H1 (cell line): ENCODE measurements at regions not wholly inside any gene's neighbourhood (a gene's known extent, or its start where the extent isn't known, plus 50 kb on each side); places are given as distances from the start of the nearest gene placed in this dataset.

ENCODE experiments used
- CTCF ChIA-PET: fragments of 300-600 bp; sonication (Branson Sonifier 250); formaldehyde crosslinking; loops from one replicate; lab custom pipeline; 2021; ENCODE audit not compliant: partially characterized antibody; lab: Charles Lee
- POLR2A ChIA-PET: fragments of 300-600 bp; sonication (Branson Sonifier 250); formaldehyde crosslinking; loops from one replicate; lab custom pipeline; 2021; ENCODE audit warnings: inconsistent platforms; ENCODE audit not compliant: partially characterized antibody; lab: Charles Lee
- DNase-seq, 2 experiments: peaks; one replicate each; pipeline versions ENCODE4 v3.0.0 to v3.0.0-alpha.2; 2010 to 2022; ENCODE audit warnings: low spot score in 2 of 2, low read depth in 1 of 2, mixed read lengths in 1 of 2
- FAIRE-seq: peaks from 2 replicates; lab custom pipeline; 2011; peaks lifted over from hg19 to GRCh38; lab: Jason Lieb, UNC
- H2AFZ ChIP-seq: 2 replicates; pipeline ENCODE4 v1.8.1; 2012; ENCODE audit warnings: low read length, inconsistent platforms
- H2AK5ac ChIP-seq: 2 replicates; pipeline ENCODE4 v1.6.1; 2013; ENCODE audit warnings: low read depth, low read length
- H2BK120ac ChIP-seq: replicated peaks from 2 replicates; pipeline ENCODE3; 2013; ENCODE audit warnings: low read depth, low read length, inconsistent platforms
- H2BK12ac ChIP-seq: 2 replicates; pipeline ENCODE4 v1.6.1; 2013; ENCODE audit warnings: low read depth, low read length
- H2BK15ac ChIP-seq: 2 replicates; pipeline ENCODE4 v1.6.1; 2013; ENCODE audit warnings: low read length
- H2BK20ac ChIP-seq: 2 replicates; pipeline ENCODE4 v1.6.1; 2013; ENCODE audit warnings: low read length
- H2BK5ac ChIP-seq: 2 replicates; pipeline ENCODE4 v1.6.1; 2013; ENCODE audit warnings: low read depth, low read length
- H3K14ac ChIP-seq: 2 replicates; pipeline ENCODE4 v1.6.1; 2013; ENCODE audit warnings: inconsistent platforms; ENCODE audit not compliant: insufficient read length
- H3K18ac ChIP-seq: 2 replicates; pipeline ENCODE4 v1.6.1; 2013; ENCODE audit warnings: low read length; ENCODE audit errors: extremely low read depth
- H3K23ac ChIP-seq: 2 replicates; pipeline ENCODE4 v1.6.1; 2013; ENCODE audit warnings: inconsistent platforms; ENCODE audit not compliant: insufficient read length
- H3K23me2 ChIP-seq: 2 replicates; pipeline ENCODE4 v1.6.1; 2013; ENCODE audit warnings: low read depth, low read length
- H3K27ac ChIP-seq: 2 replicates; pipeline ENCODE4 v1.6.1; 2011; ENCODE audit warnings: low read depth, low read length, inconsistent platforms
- H3K27me3 ChIP-seq, 4 experiments: replicated peaks in 1 of 4; 1 replicate in 1 of 4; 2 replicates in 3 of 4; pipeline versions ENCODE4 v1.6.1 to v1.8.1; 2011 to 2013; ENCODE audit warnings: low read length in 3 of 4, mild to moderate bottlenecking in 3 of 4, inconsistent platforms in 2 of 4, mixed read lengths in 2 of 4, moderate library complexity in 1 of 4; ENCODE audit not compliant: control insufficient read depth in 3 of 4, insufficient read depth in 3 of 4; ENCODE audit errors: extremely low read depth in 1 of 4
- H3K36me3 ChIP-seq, 4 experiments: 2 replicates each; pipeline versions ENCODE4 v1.6.1 to v1.8.1; 2011 to 2013; ENCODE audit warnings: mild to moderate bottlenecking in 4 of 4, low read length in 3 of 4, moderate library complexity in 2 of 4, control low read depth in 1 of 4, inconsistent platforms in 1 of 4; ENCODE audit not compliant: insufficient read depth in 4 of 4, control insufficient read depth in 2 of 4
- H3K4ac ChIP-seq: replicated peaks from 2 replicates; pipeline ENCODE3; 2013; ENCODE audit warnings: low read length, low read depth, mixed read lengths, inconsistent platforms; ENCODE audit not compliant: insufficient read length
- H3K4me1 ChIP-seq, 4 experiments: replicated peaks in 1 of 4; 1 replicate in 1 of 4; 2 replicates in 3 of 4; pipeline versions ENCODE4 v1.6.1 to v1.8.1; 2011 to 2013; ENCODE audit warnings: low read length in 3 of 4, inconsistent platforms in 2 of 4, mixed read lengths in 1 of 4; ENCODE audit not compliant: insufficient read depth in 4 of 4, control insufficient read depth in 3 of 4
- H3K4me2 ChIP-seq, 2 experiments: 2 replicates each; pipeline versions ENCODE4 v1.6.1 to v1.8.1; 2011 to 2013; ENCODE audit warnings: low read depth in 2 of 2, low read length in 2 of 2, control low read depth in 1 of 2, inconsistent platforms in 1 of 2, mild to moderate bottlenecking in 1 of 2; ENCODE audit not compliant: insufficient read depth in 1 of 2
- H3K4me3 ChIP-seq, 4 experiments: fragments of 200-600, 300-600 bp in 1 of 4; sonication (generic), shearing (Covaris generic), sonication (Bioruptor Twin) in 1 of 4; 2 replicates each; pipeline versions ENCODE4 v1.5.1 to v1.8.1; 2011 to 2016; ENCODE audit warnings: low read length in 4 of 4, low read depth in 3 of 4, control low read depth in 2 of 4, inconsistent platforms in 2 of 4, mild to moderate bottlenecking in 2 of 4, mixed read lengths in 1 of 4, moderate library complexity in 1 of 4; ENCODE audit not compliant: insufficient read depth in 2 of 4; ENCODE audit errors: extremely low read depth in 1 of 4
- H3K56ac ChIP-seq: replicated peaks from 2 replicates; pipeline ENCODE3; 2013; ENCODE audit warnings: low read depth, mild to moderate bottlenecking, mixed read lengths, low read length, inconsistent platforms; ENCODE audit not compliant: insufficient read length
- H3K79me1 ChIP-seq: 2 replicates; pipeline ENCODE4 v1.6.1; 2013; ENCODE audit warnings: low read depth, low read length, control low read depth
- H3K79me2 ChIP-seq, 2 experiments: 2 replicates each; pipeline versions ENCODE4 v1.6.1 to v1.8.1; 2012 to 2013; ENCODE audit warnings: low read length in 2 of 2, mild to moderate bottlenecking in 2 of 2, inconsistent platforms in 1 of 2; ENCODE audit not compliant: insufficient read depth in 2 of 2, control insufficient read depth in 1 of 2
- H3K9ac ChIP-seq, 4 experiments: replicated peaks in 1 of 4; 1 replicate in 1 of 4; 2 replicates in 3 of 4; pipeline versions ENCODE4 v1.6.1 to v1.8.1; 2011 to 2013; ENCODE audit warnings: low read depth in 3 of 4, low read length in 3 of 4, control low read depth in 2 of 4, mild to moderate bottlenecking in 2 of 4, moderate library complexity in 2 of 4, inconsistent platforms in 1 of 4; ENCODE audit errors: extremely low read depth in 1 of 4
- H3K9me3 ChIP-seq, 2 experiments: 2 replicates each; pipeline versions ENCODE4 v1.6.1 to v1.8.1; 2012 to 2013; ENCODE audit warnings: mild to moderate bottlenecking in 2 of 2, moderate library complexity in 2 of 2, control low read depth in 1 of 2, inconsistent platforms in 1 of 2, low read depth in 1 of 2, low read length in 1 of 2, mixed read lengths in 1 of 2; ENCODE audit not compliant: insufficient read depth in 2 of 2
- H4K20me1 ChIP-seq, 2 experiments: replicated peaks in 1 of 2; 2 replicates each; pipeline versions ENCODE3 to v1.8.1; 2011 to 2013; ENCODE audit warnings: inconsistent platforms in 2 of 2, low read length in 2 of 2, mild to moderate bottlenecking in 1 of 2; ENCODE audit not compliant: insufficient read depth in 2 of 2, control insufficient read depth in 1 of 2
- H4K5ac ChIP-seq: 2 replicates; pipeline ENCODE4 v1.6.1; 2013; ENCODE audit warnings: low read length, low read depth, mixed read lengths, inconsistent platforms; ENCODE audit not compliant: insufficient read length
- H4K8ac ChIP-seq: 2 replicates; pipeline ENCODE4 v1.8.0; 2013; ENCODE audit warnings: mild to moderate bottlenecking, moderate library complexity, low read length, inconsistent platforms; ENCODE audit not compliant: insufficient read depth; ENCODE audit errors: extremely low read depth
- H4K91ac ChIP-seq: replicated peaks from 2 replicates; pipeline ENCODE3; 2013; ENCODE audit warnings: low read length, mixed read lengths, inconsistent platforms; ENCODE audit not compliant: insufficient read length
- TEAD4 ChIP-seq: IDR thresholded peaks from 2 replicates; pipeline ENCODE4 v1.6.1; 2012; ENCODE audit warnings: low read depth, low read length, inconsistent platforms, mixed read lengths
- WGBS, 2 experiments: shearing (Covaris generic) in 1 of 2; methylation state at CpG; one replicate each; pipeline versions ENCODE4 v1.1.6 to v1.1.7; 2013 to 2015; ENCODE audit warnings: low lambda C conversion rate in 2 of 2, mixed read lengths in 2 of 2, inconsistent platforms in 1 of 2, low coverage in 1 of 2, missing lambda C conversion rate in 1 of 2; ENCODE audit not compliant: insufficient replicate concordance in 2 of 2, insufficient coverage in 1 of 2, insufficient read length in 1 of 2; ENCODE audit errors: extremely low coverage in 1 of 2, missing lambda C conversion rate in 1 of 2; 5-methylcytosine and 5-hydroxymethylcytosine counted together
- TF ChIP-seq, protein P1 (sequence below), 3 experiments: IDR thresholded peaks; 1 replicate in 2 of 3; 2 replicates in 1 of 3; pipeline versions ENCODE4 v1.5.1 to v1.6.1; 2011; ENCODE audit warnings: low read length in 3 of 3, mild to moderate bottlenecking in 3 of 3, inconsistent platforms in 2 of 3, low read depth in 1 of 3, moderate library complexity in 1 of 3; ENCODE audit not compliant: insufficient read depth in 1 of 3; ENCODE audit errors: control extremely low read depth in 1 of 3

DNA sequence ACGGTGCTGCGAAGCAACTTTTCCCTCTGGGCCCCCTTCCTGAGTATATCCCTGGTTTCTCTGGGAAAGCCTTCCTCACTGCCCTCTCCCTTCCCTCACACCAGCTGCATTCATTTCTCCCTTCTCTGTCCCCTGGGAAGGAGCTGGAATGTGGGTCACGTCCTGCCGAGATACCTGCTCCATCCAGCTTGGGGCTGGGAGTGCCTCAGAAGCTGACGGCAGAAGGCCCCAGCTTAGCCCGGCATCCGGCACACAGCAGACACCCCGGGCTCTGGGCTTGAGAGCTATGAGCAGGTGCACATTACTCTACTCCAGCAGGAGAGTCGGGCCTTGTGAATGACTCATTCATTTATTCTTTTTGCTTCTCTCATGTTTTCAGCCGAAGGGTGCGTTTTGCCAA is 170.6 kb downstream of the TEX29 start:
- DNase-seq (no peak), FAIRE-seq (no peak)
- Histone ChIP-seq H3K4me2 (no peak overlapping the region), H3K36me3 (no peaks in the 10 kb centered on the region), H4K5ac (no peak overlapping the region), H2BK5ac (no peak overlapping the region; the same call in 1 of the 2 replicates), H3K4me3 (no peak overlapping the region), H3K9ac (no peak overlapping the region), H2AFZ (no peak overlapping the region; the same call in 1 of the 2 replicates), H2BK20ac (no peak overlapping the region), H2BK120ac (no peak overlapping the region), H4K8ac (no peak overlapping the region; the same call in 1 of the 2 replicates), H3K79me1 (no peaks in the 10 kb centered on the region), H2BK12ac (no peak overlapping the region), H2BK15ac (no peak overlapping the region), H4K20me1 (no peaks in the 10 kb centered on the region), H3K79me2 (no peaks in the 10 kb centered on the region), H3K27me3 (no peaks in the 10 kb centered on the region), H3K14ac (no peak overlapping the region), H3K23me2 (no peaks in the 10 kb centered on the region), H3K27ac (no peak overlapping the region), H3K4me1 (0 out of 7 replicates have a peak, but pooled peaks cover 0 to 6% (median 0%) of the 10 kb centered on the region in 4 experiments), H4K91ac (no peak overlapping the region), H3K56ac (no peak overlapping the region), H3K4ac (no peak overlapping the region), H3K18ac (no peak overlapping the region), H2AK5ac (no peak overlapping the region), H3K23ac (peak overlapping the region; percentile 83), H3K9me3 (peaks cover 16 to 20% of the 10 kb centered on the region in 2 experiments)
- TF ChIP-seq, protein P1, sequence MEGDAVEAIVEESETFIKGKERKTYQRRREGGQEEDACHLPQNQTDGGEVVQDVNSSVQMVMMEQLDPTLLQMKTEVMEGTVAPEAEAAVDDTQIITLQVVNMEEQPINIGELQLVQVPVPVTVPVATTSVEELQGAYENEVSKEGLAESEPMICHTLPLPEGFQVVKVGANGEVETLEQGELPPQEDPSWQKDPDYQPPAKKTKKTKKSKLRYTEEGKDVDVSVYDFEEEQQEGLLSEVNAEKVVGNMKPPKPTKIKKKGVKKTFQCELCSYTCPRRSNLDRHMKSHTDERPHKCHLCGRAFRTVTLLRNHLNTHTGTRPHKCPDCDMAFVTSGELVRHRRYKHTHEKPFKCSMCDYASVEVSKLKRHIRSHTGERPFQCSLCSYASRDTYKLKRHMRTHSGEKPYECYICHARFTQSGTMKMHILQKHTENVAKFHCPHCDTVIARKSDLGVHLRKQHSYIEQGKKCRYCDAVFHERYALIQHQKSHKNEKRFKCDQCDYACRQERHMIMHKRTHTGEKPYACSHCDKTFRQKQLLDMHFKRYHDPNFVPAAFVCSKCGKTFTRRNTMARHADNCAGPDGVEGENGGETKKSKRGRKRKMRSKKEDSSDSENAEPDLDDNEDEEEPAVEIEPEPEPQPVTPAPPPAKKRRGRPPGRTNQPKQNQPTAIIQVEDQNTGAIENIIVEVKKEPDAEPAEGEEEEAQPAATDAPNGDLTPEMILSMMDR (IDR thresholded peaks at IDR 0.05; ENCODE audit: control extremely low read depth in 1 of 3, insufficient read depth in 1 of 3, low read depth in 1 of 3, low read length in 3 of 3): no peak
- peak; percentile 73 for TF ChIP-seq TEAD4
- 81% methylated on average over 9 of the region's 11 CpGs; no CpG with 5 or more reads in 1 of the 2 experiments for WGBS, 2 experiments
- ChIA-PET CTCF (interaction anchor here (4.3 kb wide), 1 partner anchor 14 kb away, joined by 35 read pairs; no protein-coding TSS in a partner anchor), POLR2A (no interaction called here)
